ENCODE measurements at regions not wholly inside any gene's neighbourhood (a gene's known extent, or its start where the extent isn't known, plus 50 kb on each side); places are given as distances from the start of the nearest gene placed in this dataset.

- Mint-ChIP-seq H3K36me3 (no peaks in the 10 kb centered on the region), H3K27ac (peak overlapping the region in 1 of 7 donors; percentile 49), H3K4me3 (no peak overlapping the region), H3K27me3 (no peaks in the 10 kb centered on the region), H3K4me1 (peaks cover 0 to 3% (median 2%) of the 10 kb centered on the region in 4 donors), H3K9me3 (no peaks in the 10 kb centered on the region)
- H3K4me1 ChIP-seq (ENCODE audit: insufficient read depth, low read length), result no peaks in the 10 kb centered on the region
- CTCF ChIA-PET (ENCODE audit: partially characterized antibody), result interaction anchor here (0.9 to 1.8 kb wide), 6 partner anchors 9 to 244 kb away, joined by 3 to 16 read pairs (median 4); no protein-coding TSS in a partner anchor
- POLR2A ChIA-PET (ENCODE audit: partially characterized antibody), result no interaction called here
- H3K36me3 ChIP-seq (ENCODE audit: insufficient read depth, low read length), result no peaks in the 10 kb centered on the region
- intact Hi-C loops (cut with micrococcal nuclease), result no loop called here
- H3K9me3 ChIP-seq (ENCODE audit: control insufficient read depth in 1 of 2, low read length in 2 of 2), result no peaks in the 10 kb centered on the region
- H3K27ac ChIP-seq (ENCODE audit: low read depth, low read length), result no peak overlapping the region
- H3K27me3 ChIP-seq (ENCODE audit: insufficient read depth, low read length), result no peaks in the 10 kb centered on the region
- no peak for DNase-seq
- H3K4me3 ChIP-seq (ENCODE audit: low read length in 2 of 2), result no peak overlapping the region
These were observed 67.8 kb downstream of the GGTLC2 start for GRCh38 chr22:22712092-22712658.

- POLR2A ChIA-PET (ENCODE audit: partially characterized antibody), result no interaction called here
- H3K27ac ChIP-seq (ENCODE audit: low read depth, low read length), result no peak overlapping the region
- no peaks in the 10 kb centered on the region for H3K27me3 ChIP-seq (ENCODE audit: insufficient read depth, low read length)
- Mint-ChIP-seq H3K27ac (no peak overlapping the region), H3K4me1 (peaks cover 3 to 4% (median 4%) of the 10 kb centered on the region in 4 donors), H3K27me3 (no peaks in the 10 kb centered on the region), H3K36me3 (no peaks in the 10 kb centered on the region), H3K4me3 (no peak overlapping the region), H3K9me3 (no peaks in the 10 kb centered on the region)
- intact Hi-C loops (cut with micrococcal nuclease), result no loop called here
- no peak for DNase-seq
- H3K36me3 ChIP-seq (ENCODE audit: insufficient read depth, low read length), result no peaks in the 10 kb centered on the region
- CTCF ChIA-PET (ENCODE audit: partially characterized antibody), result interaction anchor here (1.5 to 1.8 kb wide), 5 partner anchors 8 to 243 kb away, joined by 3 to 16 read pairs (median 4); no protein-coding TSS in a partner anchor
- H3K4me1 ChIP-seq (ENCODE audit: insufficient read depth, low read length), result no peaks in the 10 kb centered on the region
- H3K4me3 ChIP-seq (ENCODE audit: low read length in 2 of 2), result no peak overlapping the region
- no peaks in the 10 kb centered on the region for H3K9me3 ChIP-seq (ENCODE audit: control insufficient read depth in 1 of 2, low read length in 2 of 2)
These were observed 68.4 kb downstream of the GGTLC2 start for GRCh38 chr22:22712666-22713365.

- H3K27me3 ChIP-seq (ENCODE audit: insufficient read depth, low read length), result no peaks in the 10 kb centered on the region
- Mint-ChIP-seq H3K36me3 (no peaks in the 10 kb centered on the region), H3K4me3 (no peak overlapping the region), H3K4me1 (peaks cover 3 to 7% (median 5%) of the 10 kb centered on the region in 4 donors), H3K9me3 (no peaks in the 10 kb centered on the region), H3K27ac (no peak overlapping the region), H3K27me3 (no peaks in the 10 kb centered on the region)
- no peaks in the 10 kb centered on the region for H3K4me1 ChIP-seq (ENCODE audit: insufficient read depth, low read length)
- intact Hi-C loops (cut with micrococcal nuclease), result no loop called here
- no peak for DNase-seq
- no peaks in the 10 kb centered on the region for H3K36me3 ChIP-seq (ENCODE audit: insufficient read depth, low read length)
- ChIA-PET POLR2A (ENCODE audit: partially characterized antibody) (no interaction called here), CTCF (ENCODE audit: partially characterized antibody) (interaction anchor here (1.2 to 1.7 kb wide), 4 partner anchors 13 to 171 kb away, joined by 4 to 8 read pairs (median 4); no protein-coding TSS in a partner anchor)
- H3K9me3 ChIP-seq (ENCODE audit: control insufficient read depth in 1 of 2, low read length in 2 of 2), result no peaks in the 10 kb centered on the region
- H3K27ac ChIP-seq (ENCODE audit: low read depth, low read length), result no peak overlapping the region
- no peak overlapping the region for H3K4me3 ChIP-seq (ENCODE audit: low read length in 2 of 2)
These were observed 69.0 kb downstream of the GGTLC2 start for GRCh38 chr22:22713416-22713815.

GRCh38 chr22:22714600-22715335 lies 70.4 kb downstream of the GGTLC2 start:
- Histone ChIP-seq H3K36me3 (ENCODE audit: insufficient read depth, low read length) (no peaks in the 10 kb centered on the region), H3K27me3 (ENCODE audit: insufficient read depth, low read length) (no peaks in the 10 kb centered on the region), H3K4me1 (ENCODE audit: insufficient read depth, low read length) (no peaks in the 10 kb centered on the region), H3K27ac (ENCODE audit: low read depth, low read length) (no peak overlapping the region), H3K9me3 (ENCODE audit: control insufficient read depth in 1 of 2, low read length in 2 of 2) (no peaks in the 10 kb centered on the region), H3K4me3 (ENCODE audit: low read length in 2 of 2) (no peak overlapping the region)
- Mint-ChIP-seq H3K27ac (peak overlapping the region in 1 of 7 donors; percentile 25), H3K4me1 (peaks cover 5 to 7% (median 6%) of the 10 kb centered on the region in 4 donors), H3K36me3 (no peaks in the 10 kb centered on the region), H3K9me3 (no peaks in the 10 kb centered on the region), H3K4me3 (no peak overlapping the region), H3K27me3 (no peaks in the 10 kb centered on the region)
- intact Hi-C loops (cut with micrococcal nuclease), result no loop called here
- DNase-seq, result no peak
- CTCF ChIA-PET (ENCODE audit: partially characterized antibody), result interaction anchor here (0.9 to 1.7 kb wide), 4 partner anchors 8 to 170 kb away, joined by 3 to 8 read pairs (median 4); no protein-coding TSS in a partner anchor
- POLR2A ChIA-PET (ENCODE audit: partially characterized antibody), result no interaction called here

GRCh38 chr22:22716136-22716665 lies 71.8 kb downstream of the GGTLC2 start:
- CTCF ChIA-PET (ENCODE audit: partially characterized antibody), result interaction anchor here (0.9 to 1.5 kb wide), 3 partner anchors 9 to 72 kb away, joined by 3 to 5 read pairs (median 5); no protein-coding TSS in a partner anchor

GRCh38 chr22:22717664-22718063 lies 73.2 kb downstream of the GGTLC2 start:
- H3K4me1 Mint-ChIP-seq, result peaks cover 16 to 33% (median 22%) of the 10 kb centered on the region in 4 donors
- no peaks in the 10 kb centered on the region for H3K27me3 Mint-ChIP-seq
- H3K36me3 Mint-ChIP-seq, result no peaks in the 10 kb centered on the region
- Histone ChIP-seq H3K36me3 (ENCODE audit: insufficient read depth, low read length) (no peaks in the 10 kb centered on the region), H3K9me3 (ENCODE audit: control insufficient read depth in 1 of 2, low read length in 2 of 2) (no peaks in the 10 kb centered on the region), H3K27me3 (ENCODE audit: insufficient read depth, low read length) (no peaks in the 10 kb centered on the region), H3K27ac (ENCODE audit: low read depth, low read length) (no peak overlapping the region), H3K4me1 (ENCODE audit: insufficient read depth, low read length) (peaks cover 9% of the 10 kb centered on the region), H3K4me3 (ENCODE audit: low read length in 2 of 2) (no peak overlapping the region)
- no peak for DNase-seq
- peak overlapping the region in 1 of 7 donors; percentile 7 for H3K27ac Mint-ChIP-seq
- intact Hi-C loops (cut with micrococcal nuclease), result no loop called here
- CTCF ChIA-PET (ENCODE audit: partially characterized antibody), result interaction anchor here (1.2 to 4.7 kb wide), 3 partner anchors 8 to 165 kb away, joined by 5 to 35 read pairs (median 7); no protein-coding TSS in a partner anchor
- POLR2A ChIA-PET (ENCODE audit: partially characterized antibody), result no interaction called here
- H3K4me3 Mint-ChIP-seq, result no peak overlapping the region
- no peaks in the 10 kb centered on the region for H3K9me3 Mint-ChIP-seq

More at GRCh38 chr22:22716136-22716665, 71.8 kb downstream of the GGTLC2 start:
- Histone ChIP-seq H3K4me3 (ENCODE audit: low read length in 2 of 2) (no peak overlapping the region), H3K27ac (ENCODE audit: low read depth, low read length) (no peak overlapping the region), H3K36me3 (ENCODE audit: insufficient read depth, low read length) (no peaks in the 10 kb centered on the region), H3K9me3 (ENCODE audit: control insufficient read depth in 1 of 2, low read length in 2 of 2) (no peaks in the 10 kb centered on the region), H3K27me3 (ENCODE audit: insufficient read depth, low read length) (no peaks in the 10 kb centered on the region), H3K4me1 (ENCODE audit: insufficient read depth, low read length) (peaks cover 9% of the 10 kb centered on the region)
- H3K27ac Mint-ChIP-seq, result no peak overlapping the region
- no peak for DNase-seq
- POLR2A ChIA-PET (ENCODE audit: partially characterized antibody), result no interaction called here
- H3K4me1 Mint-ChIP-seq, result peaks cover 11 to 21% (median 14%) of the 10 kb centered on the region in 4 donors
- H3K27me3 Mint-ChIP-seq, result no peaks in the 10 kb centered on the region
- intact Hi-C loops (cut with micrococcal nuclease), result no loop called here
- no peaks in the 10 kb centered on the region for H3K9me3 Mint-ChIP-seq
- no peak overlapping the region for H3K4me3 Mint-ChIP-seq
- H3K36me3 Mint-ChIP-seq, result no peaks in the 10 kb centered on the region
